Suprapubic skin (tissue), 4 donors: ENCODE measurements at regions not wholly inside any gene's neighbourhood (a gene's known extent, or its start where the extent isn't known, plus 50 kb on each side); places are given as distances from the start of the nearest gene placed in this dataset.

Experiments
- CTCF ChIP-seq, 2 donors: fragments of 200-600 bp in 1 of 2; fragments of 450-650 bp in 1 of 2; sonication (generic) in 1 of 2; IDR thresholded peaks; one replicate each; pipeline ENCODE4 v1.5.1; 2016 to 2019; ENCODE audit warnings: antibody characterized with exemption in 2 of 2, mild to moderate bottlenecking in 1 of 2, moderate library complexity in 1 of 2
- EP300 ChIP-seq: sonication (generic); formaldehyde crosslinking; IDR thresholded peaks from one replicate; pipeline ENCODE4 v1.6.1; 2017; ENCODE audit warnings: antibody characterized with exemption
- POLR2A ChIP-seq, 2 donors: fragments of 450-650 bp; IDR thresholded peaks; one replicate each; pipeline ENCODE4 v1.6.1; 2017; ENCODE audit warnings: antibody characterized with exemption in 2 of 2, mild to moderate bottlenecking in 2 of 2, moderate library complexity in 2 of 2
- POLR2AphosphoS5 ChIP-seq, 3 donors: sonication (generic); formaldehyde crosslinking; IDR thresholded peaks; one replicate each; pipeline ENCODE4 v1.6.1; 2017; ENCODE audit warnings: antibody characterized with exemption in 3 of 3

- TF ChIP-seq CTCF (IDR thresholded peaks at IDR 0.05), result no peak
- no peak for TF ChIP-seq EP300
- no peak for TF ChIP-seq POLR2AphosphoS5 (IDR thresholded peaks at IDR 0.05)
- TF ChIP-seq POLR2A (IDR thresholded peaks at IDR 0.05), result no peak
These were observed 1349.1 kb downstream of the FSTL5 start for GRCh38 chr4:160814726-160815125.
